GM19395 (cell line): ENCODE measurements at regions not wholly inside any gene's neighbourhood (a gene's known extent, or its start where the extent isn't known, plus 50 kb on each side); places are given as distances from the start of the nearest gene placed in this dataset.
"Not testable (repeated sequence)": the region's sequence is repeated elsewhere in the genome, so short reads cannot be mapped to it uniquely, and the experiment has no call there.

Experiments used
- ATAC-seq: cut with Tn5 transposase; IDR thresholded peaks from one replicate; pipeline ENCODE4 v1.9.1; 2021; ENCODE audit warnings: mild to moderate bottlenecking, moderate library complexity; ENCODE audit not compliant: unreplicated experiment

GRCh38 chr5:39639618-39640089 is 214.9 kb upstream of the DAB2 start:
- ATAC-seq: no peak

- no peak for ATAC-seq
Observed at GRCh38 chr5:39638813-39639212, 214.0 kb upstream of the DAB2 start.

- ATAC-seq: no peak
Observed at GRCh38 chr5:39633057-39633456, 208.3 kb upstream of the DAB2 start.

GRCh38 chr5:39631958-39632357 is 207.2 kb upstream of the DAB2 start:
- ATAC-seq: no peak

- no peak for ATAC-seq
Observed at GRCh38 chr5:39629946-39630345, 205.2 kb upstream of the DAB2 start.

GRCh38 chr5:39628348-39628747 is 203.6 kb upstream of the DAB2 start:
- ATAC-seq: no peak

GRCh38 chr5:39624890-39625289 is 200.1 kb upstream of the DAB2 start:
- ATAC-seq: no peak

- peak; percentile 87 for ATAC-seq
Observed at GRCh38 chr5:39624268-39624886, 199.6 kb upstream of the DAB2 start.

- no peak for ATAC-seq
Observed at GRCh38 chr5:39623291-39623865, 198.6 kb upstream of the DAB2 start.

GRCh38 chr5:39622281-39622680 is 197.5 kb upstream of the DAB2 start:
- ATAC-seq: no peak

- no peak for ATAC-seq
Observed at GRCh38 chr5:39619168-39619818, 194.5 kb upstream of the DAB2 start.

GRCh38 chr5:39618391-39618790 is 193.6 kb upstream of the DAB2 start:
- ATAC-seq: no peak

GRCh38 chr5:39616131-39616530 is 191.4 kb upstream of the DAB2 start:
- ATAC-seq: no peak

GRCh38 chr5:39611076-39611475 is 186.3 kb upstream of the DAB2 start:
- ATAC-seq: not testable (repeated sequence)

- ATAC-seq: peak; percentile 95
Observed at GRCh38 chr5:39608024-39608423, 183.2 kb upstream of the DAB2 start.

GRCh38 chr5:39606591-39606990 is 181.8 kb upstream of the DAB2 start:
- ATAC-seq: no peak

- ATAC-seq: no peak
Observed at GRCh38 chr5:39605588-39606575, 181.1 kb upstream of the DAB2 start.

- no peak for ATAC-seq
Observed at GRCh38 chr5:39605145-39605544, 180.4 kb upstream of the DAB2 start.

GRCh38 chr5:39604491-39604890 is 179.7 kb upstream of the DAB2 start:
- ATAC-seq: no peak

- no peak for ATAC-seq
Observed at GRCh38 chr5:39599721-39600431, 175.1 kb upstream of the DAB2 start.
